Muscle layer of colon (tissue), 2 donors: ENCODE measurements at regions not wholly inside any gene's neighbourhood (a gene's known extent, or its start where the extent isn't known, plus 50 kb on each side); places are given as distances from the start of the nearest gene placed in this dataset.

ENCODE experiments used
- H3K27ac ChIP-seq: one replicate; pipeline ENCODE4 v1.7.0; 2013; ENCODE audit warnings: low read depth, mild to moderate bottlenecking, low read length, moderate library complexity
- H3K27me3 ChIP-seq, 2 donors: one replicate each; pipeline ENCODE4 v1.7.0; 2013; ENCODE audit warnings: low read length in 2 of 2, mild to moderate bottlenecking in 2 of 2; ENCODE audit not compliant: insufficient read depth in 2 of 2, control insufficient read depth in 1 of 2
- H3K36me3 ChIP-seq: one replicate; pipeline ENCODE4 v1.7.0; 2013; ENCODE audit warnings: mild to moderate bottlenecking, low read length; ENCODE audit not compliant: insufficient read depth
- H3K4me1 ChIP-seq: one replicate; pipeline ENCODE4 v1.7.0; 2013; ENCODE audit warnings: mild to moderate bottlenecking, low read length; ENCODE audit not compliant: insufficient read depth
- H3K4me3 ChIP-seq, 2 donors: one replicate each; pipeline ENCODE4 v1.7.0; 2013; ENCODE audit warnings: low read length in 2 of 2, low read depth in 1 of 2, mild to moderate bottlenecking in 1 of 2, moderate library complexity in 1 of 2
- H3K9ac ChIP-seq: one replicate; pipeline ENCODE4 v1.7.0; 2013; ENCODE audit warnings: low read length
- H3K9me3 ChIP-seq: one replicate; pipeline ENCODE4 v1.7.0; 2013; ENCODE audit warnings: mild to moderate bottlenecking, low read length
- donor health status: abdominal sarcoma.
- donor health status: Adenocarcinoma of cecum.

DNA sequence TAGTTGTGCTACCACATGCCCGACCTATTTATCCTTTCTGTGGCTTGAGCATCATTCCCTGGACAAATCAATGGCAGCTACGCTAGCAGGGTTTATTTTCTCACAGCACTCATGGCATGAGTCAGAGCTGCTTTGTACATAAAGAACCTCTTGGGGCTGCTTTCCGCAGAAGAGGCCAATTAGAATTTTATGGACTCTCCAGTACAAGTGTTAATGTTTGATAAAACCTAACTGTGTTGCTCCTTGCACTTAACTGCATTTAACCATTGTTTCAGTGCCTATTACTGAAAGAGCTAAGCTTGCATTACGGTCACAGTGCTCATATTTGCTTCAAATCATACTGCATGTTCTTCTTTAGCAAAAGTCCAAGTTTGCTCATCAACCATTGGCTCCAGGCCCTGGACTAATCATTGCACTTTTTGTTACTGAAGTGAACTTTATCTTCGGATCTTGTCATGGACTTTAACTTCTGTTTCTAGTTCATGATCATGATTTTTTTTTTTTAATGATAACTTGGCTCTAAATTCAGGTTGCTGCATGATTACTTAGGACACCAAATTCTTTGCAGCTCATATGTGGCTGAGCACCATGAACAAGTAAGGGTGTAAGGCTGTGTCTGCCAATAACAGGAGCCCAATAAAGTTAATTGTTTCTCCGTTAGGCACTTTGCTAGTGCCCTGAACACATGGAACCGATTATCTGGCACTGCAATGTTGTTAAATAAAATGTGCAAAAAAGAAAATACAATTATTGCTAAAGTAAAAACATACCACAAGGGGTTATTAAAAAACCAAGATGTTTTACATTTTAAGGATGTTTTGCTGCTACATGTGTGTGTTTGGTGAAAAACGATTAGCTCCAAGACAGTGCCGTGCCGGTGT is 492.2 kb downstream of the KCNJ2 start:
- Histone ChIP-seq H3K9me3 (no peaks in the 10 kb centered on the region), H3K4me3 (no peak overlapping the region)

DNA sequence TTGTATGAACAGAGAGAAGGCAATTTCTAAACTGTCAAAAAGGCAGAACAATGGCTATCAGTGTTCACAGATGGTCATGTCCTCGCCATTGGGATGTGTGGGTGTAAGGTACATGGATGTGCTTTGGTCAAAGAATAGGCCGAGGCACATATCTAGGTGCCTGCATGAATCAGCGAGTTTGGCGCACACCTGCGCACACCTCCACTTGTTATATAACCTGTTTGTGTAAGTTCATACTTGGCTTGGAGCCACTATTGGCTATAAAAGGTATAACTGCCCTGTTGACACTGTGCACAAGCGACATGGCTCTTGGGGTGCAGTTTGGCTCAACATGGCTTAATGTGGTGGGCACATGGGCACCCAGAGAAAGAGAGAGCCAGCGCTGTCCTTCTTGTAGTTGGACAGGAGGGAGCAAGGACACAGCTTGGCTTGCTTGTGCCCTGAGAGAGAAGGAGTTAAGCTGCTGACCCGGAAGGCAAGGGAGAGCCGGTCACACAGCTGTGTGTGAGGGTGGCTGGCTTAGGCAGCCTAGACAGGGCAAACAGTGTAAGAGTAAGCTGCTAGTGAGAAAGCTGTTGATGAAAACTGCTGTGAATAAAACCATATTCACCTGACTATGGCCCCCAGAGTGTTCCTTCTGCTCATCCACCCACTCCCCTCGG is 499.1 kb downstream of the KCNJ2 start:
- no peaks in the 10 kb centered on the region for H3K36me3 ChIP-seq
- no peak overlapping the region for H3K9ac ChIP-seq
- H3K27me3 ChIP-seq: no peaks in the 10 kb centered on the region
- no peak overlapping the region for H3K4me3 ChIP-seq
- no peak overlapping the region for H3K27ac ChIP-seq
- no peaks in the 10 kb centered on the region for H3K4me1 ChIP-seq
- no peaks in the 10 kb centered on the region for H3K9me3 ChIP-seq

More for the DNA sequence above, 492.2 kb downstream of the KCNJ2 start:
- Histone ChIP-seq H3K9ac (no peak overlapping the region), H3K27ac (no peak overlapping the region), H3K36me3 (no peaks in the 10 kb centered on the region), H3K4me1 (no peaks in the 10 kb centered on the region), H3K27me3 (no peaks in the 10 kb centered on the region)

DNA sequence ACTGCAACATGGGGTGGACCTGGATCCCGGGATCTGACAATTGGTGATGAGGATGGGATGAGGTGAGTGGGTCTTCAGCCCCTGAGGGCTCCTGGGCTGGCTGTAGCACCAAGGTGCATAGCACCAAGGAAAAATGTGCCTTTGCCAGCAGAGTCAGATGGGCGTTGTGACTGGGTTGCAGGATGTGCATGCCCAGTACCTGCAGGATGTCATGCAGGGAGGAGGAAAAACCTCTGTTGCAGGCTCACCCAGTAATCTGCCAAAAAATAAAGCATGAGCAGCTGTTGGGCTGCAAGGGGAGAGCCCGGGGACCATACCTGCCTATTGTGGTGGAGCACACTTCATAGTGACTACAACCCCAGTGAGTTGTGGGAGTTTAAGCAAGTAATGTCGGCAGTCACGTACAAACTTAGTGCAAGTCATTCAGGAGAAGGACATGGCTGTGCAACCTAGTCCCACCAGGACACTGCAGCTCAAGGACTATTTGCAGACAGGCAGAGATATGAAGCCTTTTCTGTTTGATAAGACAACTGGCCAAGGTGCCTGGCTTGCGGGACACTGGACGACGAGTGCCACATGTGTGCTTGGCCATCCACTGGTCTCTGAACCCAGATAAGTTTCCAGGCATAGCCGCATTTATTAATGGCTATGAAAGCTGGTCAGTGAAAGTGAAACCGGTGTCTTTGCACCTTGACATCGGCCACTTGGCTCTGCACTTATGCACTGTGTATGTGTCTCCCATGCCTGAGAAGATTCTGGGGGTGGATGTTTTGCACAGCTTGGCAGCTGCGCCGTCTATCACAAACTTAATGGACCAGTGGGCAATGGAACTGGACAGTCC is 499.8 kb downstream of the KCNJ2 start:
- H3K27me3 ChIP-seq: no peaks in the 10 kb centered on the region
- no peak overlapping the region for H3K4me3 ChIP-seq
- no peaks in the 10 kb centered on the region for H3K9me3 ChIP-seq
- no peaks in the 10 kb centered on the region for H3K36me3 ChIP-seq
- no peak overlapping the region for H3K27ac ChIP-seq
- no peak overlapping the region for H3K9ac ChIP-seq
- no peaks in the 10 kb centered on the region for H3K4me1 ChIP-seq

DNA sequence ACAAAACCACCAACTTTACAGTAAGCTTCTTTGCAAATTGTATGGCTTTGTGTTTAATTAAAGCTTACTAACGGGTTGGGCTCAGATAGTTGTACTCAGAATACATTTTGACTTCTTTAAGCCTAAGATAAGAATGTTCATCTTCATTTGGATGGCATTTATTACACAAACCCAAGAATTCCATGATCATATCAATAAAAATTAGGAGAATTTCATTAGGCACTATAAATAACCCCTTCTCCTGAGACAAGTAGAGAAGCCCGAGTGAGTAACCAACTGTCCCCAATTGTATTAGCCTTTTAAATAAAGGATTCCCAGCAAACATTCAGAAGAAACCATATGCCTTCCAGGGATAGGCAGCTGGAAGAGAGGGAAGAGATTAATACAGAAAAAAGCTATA is 504.7 kb downstream of the KCNJ2 start:
- Histone ChIP-seq H3K27me3 (no peaks in the 10 kb centered on the region), H3K4me1 (no peaks in the 10 kb centered on the region)

DNA sequence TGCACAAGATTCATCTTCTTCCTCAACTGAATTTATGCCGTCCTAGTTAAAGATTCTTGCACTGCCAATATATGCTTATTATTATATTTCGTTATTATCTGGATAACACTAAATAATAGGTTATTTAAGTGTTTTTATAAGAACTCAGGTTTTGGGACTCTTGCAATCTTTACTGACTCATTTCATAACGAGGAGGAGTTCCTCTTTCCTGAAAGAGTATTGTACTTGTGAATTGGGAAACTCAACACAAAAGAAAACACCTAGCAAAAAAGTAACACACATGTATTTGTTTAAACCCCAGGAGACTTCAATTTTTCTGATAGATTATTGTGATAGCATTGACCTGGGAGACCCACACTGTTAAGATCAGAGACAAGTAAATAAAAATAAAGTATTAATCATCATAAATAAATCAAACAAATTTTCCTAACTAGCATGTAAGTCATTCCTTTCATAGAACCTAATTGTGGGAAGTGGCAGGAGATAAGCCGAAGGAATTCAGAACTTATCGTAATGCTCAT is 505.8 kb downstream of the KCNJ2 start:
- Histone ChIP-seq H3K9me3 (no peaks in the 10 kb centered on the region), H3K4me1 (no peaks in the 10 kb centered on the region), H3K27me3 (no peaks in the 10 kb centered on the region), H3K9ac (no peak overlapping the region), H3K4me3 (no peak overlapping the region), H3K27ac (no peak overlapping the region), H3K36me3 (no peaks in the 10 kb centered on the region)

More for the DNA sequence above, 504.7 kb downstream of the KCNJ2 start:
- H3K4me3 ChIP-seq: no peak overlapping the region
- no peaks in the 10 kb centered on the region for H3K36me3 ChIP-seq
- no peak overlapping the region for H3K27ac ChIP-seq
- no peak overlapping the region for H3K9ac ChIP-seq
- H3K9me3 ChIP-seq: no peaks in the 10 kb centered on the region

DNA sequence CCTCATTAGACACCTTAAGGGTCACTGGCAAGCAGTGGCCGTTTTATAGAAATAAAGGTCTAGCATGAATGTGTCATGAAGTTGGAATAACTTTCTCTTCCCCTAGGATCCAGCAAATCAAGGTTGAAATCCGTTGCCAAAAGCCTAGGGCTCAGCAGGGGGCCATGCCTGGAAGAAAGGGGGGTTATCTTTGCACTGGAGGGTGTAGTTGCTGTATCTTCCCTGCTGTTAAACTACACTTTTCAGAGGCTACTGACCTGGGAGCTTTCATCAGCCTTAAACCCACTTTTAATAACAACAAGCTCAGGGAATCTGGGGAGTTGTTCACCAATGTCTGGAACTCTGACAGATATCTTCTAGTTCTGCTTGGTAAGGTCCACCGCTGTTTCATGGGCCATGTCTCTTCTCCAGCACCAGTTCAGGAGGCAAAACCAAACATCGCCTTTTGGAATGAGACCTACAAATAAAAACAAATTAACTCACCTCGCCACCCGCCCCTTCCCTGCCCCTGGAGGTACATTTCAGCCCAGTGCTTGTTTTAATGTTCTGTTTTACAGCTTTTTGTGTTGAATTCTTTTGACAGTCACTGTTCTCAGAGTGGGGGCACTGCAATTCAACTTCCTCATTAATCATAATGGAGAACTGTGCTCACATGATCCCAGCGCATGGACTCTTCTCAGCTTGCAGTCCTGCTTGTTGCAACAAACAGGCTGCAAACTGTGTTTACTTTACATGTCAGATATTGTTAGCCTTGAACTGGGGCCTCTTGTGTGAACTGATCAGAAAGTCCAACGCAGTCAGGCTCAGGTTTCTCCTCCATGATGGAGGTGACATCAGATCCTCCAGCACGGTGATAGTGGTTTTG is 508.7 kb downstream of the KCNJ2 start:
- Histone ChIP-seq H3K9ac (no peak overlapping the region), H3K27me3 (no peaks in the 10 kb centered on the region), H3K4me3 (no peak overlapping the region), H3K27ac (no peak overlapping the region), H3K4me1 (no peaks in the 10 kb centered on the region), H3K9me3 (no peaks in the 10 kb centered on the region), H3K36me3 (no peaks in the 10 kb centered on the region)

DNA sequence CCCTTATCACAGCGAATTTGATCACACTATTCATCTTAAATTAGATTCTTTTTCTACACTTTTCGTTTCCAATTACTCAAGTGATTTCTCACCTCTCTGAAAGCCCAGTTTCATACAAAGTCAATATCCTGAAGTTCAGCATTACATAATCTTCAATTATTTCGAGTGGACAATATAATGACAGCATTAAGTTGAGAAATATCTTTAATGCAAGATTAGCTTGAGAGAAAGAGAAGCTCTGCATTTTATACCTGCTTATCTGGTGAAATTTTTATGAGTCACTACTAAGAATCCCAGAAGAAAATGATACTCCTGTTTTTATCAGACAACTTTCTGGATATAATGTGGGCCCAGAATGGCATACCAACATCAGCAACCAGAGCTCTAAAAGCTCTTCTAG is 509.6 kb downstream of the KCNJ2 start:
- Histone ChIP-seq H3K4me1 (no peaks in the 10 kb centered on the region), H3K9ac (no peak overlapping the region), H3K27ac (no peak overlapping the region), H3K27me3 (no peaks in the 10 kb centered on the region), H3K9me3 (no peaks in the 10 kb centered on the region), H3K4me3 (no peak overlapping the region), H3K36me3 (no peaks in the 10 kb centered on the region)

DNA sequence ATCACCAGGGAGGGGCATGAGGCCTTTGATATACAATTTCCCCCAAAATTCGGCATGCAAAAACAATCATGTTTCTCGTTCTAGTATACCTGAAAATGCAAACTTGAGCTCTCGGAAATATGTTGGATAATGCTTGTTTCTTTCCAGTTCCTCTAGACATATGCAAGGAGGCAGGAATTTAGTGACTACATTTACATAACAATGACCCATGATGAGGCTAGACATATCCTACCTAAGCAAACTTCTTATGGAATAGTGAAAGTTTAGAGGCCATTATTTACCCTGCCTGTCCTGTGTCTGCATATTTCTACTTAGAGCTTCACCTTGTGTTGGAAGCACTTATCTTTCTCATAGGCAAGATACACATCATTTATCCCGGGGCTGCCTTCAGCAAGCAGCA is 514.6 kb downstream of the KCNJ2 start:
- no peak overlapping the region for H3K27ac ChIP-seq
- no peak overlapping the region for H3K4me3 ChIP-seq
- H3K27me3 ChIP-seq: no peaks in the 10 kb centered on the region
- no peaks in the 10 kb centered on the region for H3K36me3 ChIP-seq
- H3K4me1 ChIP-seq: no peaks in the 10 kb centered on the region
- H3K9ac ChIP-seq: no peak overlapping the region
- H3K9me3 ChIP-seq: no peaks in the 10 kb centered on the region

DNA sequence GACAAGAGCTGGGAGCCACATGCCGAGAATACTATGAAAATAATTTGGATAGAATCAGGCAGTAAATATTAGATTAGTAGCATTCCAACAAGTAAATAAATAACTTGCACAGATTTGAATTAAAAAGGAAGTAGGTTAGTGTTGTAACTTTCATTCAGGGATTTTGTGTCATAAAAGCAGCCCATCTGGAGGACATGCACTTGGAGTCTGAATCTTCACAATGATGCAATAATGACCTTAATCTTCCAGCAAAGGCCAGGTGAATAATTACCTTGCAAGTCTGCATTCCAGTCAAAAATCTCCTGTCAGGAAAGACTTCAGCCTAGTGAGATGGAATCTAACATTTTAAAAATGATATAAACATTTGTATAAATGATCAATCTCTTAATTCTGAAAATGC is 518.1 kb downstream of the KCNJ2 start:
- H3K9me3 ChIP-seq: no peaks in the 10 kb centered on the region
- no peak overlapping the region for H3K9ac ChIP-seq
- H3K4me3 ChIP-seq: no peak overlapping the region
- H3K27me3 ChIP-seq: no peaks in the 10 kb centered on the region
- no peaks in the 10 kb centered on the region for H3K4me1 ChIP-seq
- H3K27ac ChIP-seq: no peak overlapping the region
- no peaks in the 10 kb centered on the region for H3K36me3 ChIP-seq

DNA sequence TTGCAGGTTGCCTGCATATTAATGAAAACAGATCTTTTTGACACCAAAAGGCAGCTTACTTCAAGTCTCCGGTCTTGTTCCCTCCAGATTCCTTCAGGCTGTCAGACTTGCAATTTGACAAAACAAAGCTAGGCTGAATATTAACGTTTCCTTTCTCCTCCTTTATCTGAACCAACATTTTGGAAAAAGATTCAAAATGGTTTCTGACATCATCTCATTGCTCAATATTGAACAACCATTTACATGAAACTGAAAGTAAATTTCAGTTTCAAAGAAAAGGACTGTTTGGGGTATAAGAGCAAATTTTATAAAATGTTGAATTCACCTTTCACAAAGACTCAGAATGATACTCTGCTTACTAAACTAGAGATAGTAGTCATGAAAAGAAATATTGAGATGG is 521.8 kb downstream of the KCNJ2 start:
- Histone ChIP-seq H3K4me3 (no peak overlapping the region), H3K27me3 (no peaks in the 10 kb centered on the region), H3K9me3 (no peaks in the 10 kb centered on the region), H3K9ac (no peak overlapping the region), H3K4me1 (no peaks in the 10 kb centered on the region), H3K36me3 (no peaks in the 10 kb centered on the region), H3K27ac (no peak overlapping the region)
